Transverse colon (tissue), 4 donors: ENCODE measurements at regions not wholly inside any gene's neighbourhood (a gene's known extent, or its start where the extent isn't known, plus 50 kb on each side); places are given as distances from the start of the nearest gene placed in this dataset.

ENCODE experiments used
- EP300 ChIP-seq: sonication (generic); formaldehyde crosslinking; IDR thresholded peaks from one replicate; pipeline ENCODE4 v1.6.1; 2017; ENCODE audit warnings: antibody characterized with exemption, low read depth
- POLR2A ChIP-seq: fragments of 450-650 bp; IDR thresholded peaks from one replicate; pipeline ENCODE4 v1.6.1; 2016; ENCODE audit warnings: antibody characterized with exemption, mild to moderate bottlenecking, moderate library complexity
- POLR2AphosphoS5 ChIP-seq, 3 donors: sonication (generic); formaldehyde crosslinking; IDR thresholded peaks; one replicate each; pipeline ENCODE4 v1.6.1; 2016; ENCODE audit warnings: antibody characterized with exemption in 3 of 3
- TF ChIP-seq, protein P1 (sequence below), 5 experiments: fragments of 200-600 bp in 3 of 5; fragments of 450-650 bp in 2 of 5; sonication (generic) in 3 of 5; IDR thresholded peaks; 1 replicate in 2 of 5; 2 replicates in 3 of 5; pipeline ENCODE4 v1.5.1; 2016 to 2017; ENCODE audit warnings: antibody characterized with exemption in 5 of 5, inconsistent platforms in 3 of 5, mild to moderate bottlenecking in 2 of 5, moderate library complexity in 1 of 5

GRCh38 chr3:120846073-120846472 lies 61.9 kb upstream of the STXBP5L start:
- TF ChIP-seq POLR2AphosphoS5 (IDR thresholded peaks at IDR 0.05) = no peak
- TF ChIP-seq, protein P1, sequence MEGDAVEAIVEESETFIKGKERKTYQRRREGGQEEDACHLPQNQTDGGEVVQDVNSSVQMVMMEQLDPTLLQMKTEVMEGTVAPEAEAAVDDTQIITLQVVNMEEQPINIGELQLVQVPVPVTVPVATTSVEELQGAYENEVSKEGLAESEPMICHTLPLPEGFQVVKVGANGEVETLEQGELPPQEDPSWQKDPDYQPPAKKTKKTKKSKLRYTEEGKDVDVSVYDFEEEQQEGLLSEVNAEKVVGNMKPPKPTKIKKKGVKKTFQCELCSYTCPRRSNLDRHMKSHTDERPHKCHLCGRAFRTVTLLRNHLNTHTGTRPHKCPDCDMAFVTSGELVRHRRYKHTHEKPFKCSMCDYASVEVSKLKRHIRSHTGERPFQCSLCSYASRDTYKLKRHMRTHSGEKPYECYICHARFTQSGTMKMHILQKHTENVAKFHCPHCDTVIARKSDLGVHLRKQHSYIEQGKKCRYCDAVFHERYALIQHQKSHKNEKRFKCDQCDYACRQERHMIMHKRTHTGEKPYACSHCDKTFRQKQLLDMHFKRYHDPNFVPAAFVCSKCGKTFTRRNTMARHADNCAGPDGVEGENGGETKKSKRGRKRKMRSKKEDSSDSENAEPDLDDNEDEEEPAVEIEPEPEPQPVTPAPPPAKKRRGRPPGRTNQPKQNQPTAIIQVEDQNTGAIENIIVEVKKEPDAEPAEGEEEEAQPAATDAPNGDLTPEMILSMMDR (IDR thresholded peaks at IDR 0.05) = no peak
- TF ChIP-seq POLR2A = no peak
- TF ChIP-seq EP300 = no peak
